Urinary bladder (tissue), 3 donors: ENCODE measurements at regions not wholly inside any gene's neighbourhood (a gene's known extent, or its start where the extent isn't known, plus 50 kb on each side); places are given as distances from the start of the nearest gene placed in this dataset.

Experiments used
- DNase-seq: peaks from one replicate; pipeline ENCODE4 v3.0.0-alpha.2; 2015; ENCODE audit errors: extremely low spot score
- H3K27ac ChIP-seq: one replicate; pipeline ENCODE4 v1.5.1; 2013; ENCODE audit warnings: low read depth, mild to moderate bottlenecking, moderate library complexity
- H3K36me3 ChIP-seq: one replicate; pipeline ENCODE4 v1.6.1; 2013; ENCODE audit warnings: mild to moderate bottlenecking, moderate library complexity; ENCODE audit not compliant: insufficient read depth
- H3K4me1 ChIP-seq: one replicate; pipeline ENCODE4 v1.6.1; 2013; ENCODE audit warnings: mild to moderate bottlenecking, moderate library complexity; ENCODE audit not compliant: insufficient read depth
- H3K4me3 ChIP-seq: one replicate; pipeline ENCODE4 v1.5.1; 2013; ENCODE audit warnings: low read depth, low read length
- WGBS: extraction: QIAGEN DNeasy Blood & Tissue Kit; methylation state at CpG from one replicate; pipeline ENCODE4 v1.1.7; 2013; 5-methylcytosine and 5-hydroxymethylcytosine counted together
- donor health status: healthy with polysubstance abuse.
- donor health status: healthy.

- Histone ChIP-seq H3K4me3 (no peak overlapping the region), H3K36me3 (no peaks in the 10 kb centered on the region), H3K4me1 (no peaks in the 10 kb centered on the region), H3K27ac (no peak overlapping the region)
- WGBS: 59% methylated on average over 9 of the region's 9 CpGs
- DNase-seq: no peak
Observed at GRCh38 chr1:17891205-17892110, 136.3 kb downstream of the ACTL8 start.

GRCh38 chr1:17892225-17892624 lies 137.1 kb downstream of the ACTL8 start:
- 72% methylated on average over 8 of the region's 8 CpGs for WGBS
- H3K4me1 ChIP-seq: no peaks in the 10 kb centered on the region
- no peaks in the 10 kb centered on the region for H3K36me3 ChIP-seq
- H3K27ac ChIP-seq: no peak overlapping the region
- no peak overlapping the region for H3K4me3 ChIP-seq
- no peak for DNase-seq

GRCh38 chr1:17892851-17893250 lies 137.7 kb downstream of the ACTL8 start:
- Histone ChIP-seq H3K4me3 (no peak overlapping the region), H3K4me1 (no peaks in the 10 kb centered on the region), H3K36me3 (no peaks in the 10 kb centered on the region), H3K27ac (no peak overlapping the region)
- WGBS: 43% methylated on average over 7 of the region's 7 CpGs
- no peak for DNase-seq

- H3K4me1 ChIP-seq: no peaks in the 10 kb centered on the region
- 68% methylated on average over 12 of the region's 12 CpGs for WGBS
Observed at GRCh38 chr1:17893891-17894631, 138.9 kb downstream of the ACTL8 start.

GRCh38 chr1:17895401-17895800 lies 140.3 kb downstream of the ACTL8 start:
- no peak for DNase-seq
- WGBS: 71% methylated on average over 4 of the region's 4 CpGs
- no peaks in the 10 kb centered on the region for H3K4me1 ChIP-seq
- H3K4me3 ChIP-seq: no peak overlapping the region
- H3K27ac ChIP-seq: no peak overlapping the region
- H3K36me3 ChIP-seq: no peaks in the 10 kb centered on the region

More at GRCh38 chr1:17893891-17894631, 138.9 kb downstream of the ACTL8 start:
- Histone ChIP-seq H3K4me3 (no peak overlapping the region), H3K36me3 (no peaks in the 10 kb centered on the region), H3K27ac (no peak overlapping the region)
- no peak for DNase-seq

- H3K36me3 ChIP-seq: no peaks in the 10 kb centered on the region
- 70% methylated on average over 8 of the region's 8 CpGs for WGBS
- H3K27ac ChIP-seq: no peak overlapping the region
- H3K4me1 ChIP-seq: no peaks in the 10 kb centered on the region
- DNase-seq: no peak
- no peak overlapping the region for H3K4me3 ChIP-seq
Observed at GRCh38 chr1:17895986-17896385, 140.9 kb downstream of the ACTL8 start.

GRCh38 chr1:17903386-17903785 lies 148.3 kb downstream of the ACTL8 start:
- WGBS: 66% methylated on average over 5 of the region's 5 CpGs
- no peak for DNase-seq
- H3K4me1 ChIP-seq: no peaks in the 10 kb centered on the region

GRCh38 chr1:17904290-17904689 lies 149.2 kb downstream of the ACTL8 start:
- no peak overlapping the region for H3K27ac ChIP-seq
- 36% methylated on average over 5 of the region's 5 CpGs for WGBS
- no peaks in the 10 kb centered on the region for H3K4me1 ChIP-seq
- no peaks in the 10 kb centered on the region for H3K36me3 ChIP-seq
- no peak overlapping the region for H3K4me3 ChIP-seq
- no peak for DNase-seq

More at GRCh38 chr1:17903386-17903785, 148.3 kb downstream of the ACTL8 start:
- Histone ChIP-seq H3K4me3 (no peak overlapping the region), H3K36me3 (no peaks in the 10 kb centered on the region), H3K27ac (no peak overlapping the region)

GRCh38 chr1:17907999-17908398 lies 152.9 kb downstream of the ACTL8 start:
- no peak overlapping the region for H3K27ac ChIP-seq
- DNase-seq: no peak
- WGBS: 57% methylated on average over 3 of the region's 3 CpGs
- no peaks in the 10 kb centered on the region for H3K36me3 ChIP-seq
- H3K4me1 ChIP-seq: no peaks in the 10 kb centered on the region
- H3K4me3 ChIP-seq: no peak overlapping the region

GRCh38 chr1:17908945-17909344 lies 153.8 kb downstream of the ACTL8 start:
- H3K27ac ChIP-seq: no peak overlapping the region
- H3K4me3 ChIP-seq: no peak overlapping the region
- H3K4me1 ChIP-seq: no peaks in the 10 kb centered on the region
- H3K36me3 ChIP-seq: no peaks in the 10 kb centered on the region
- no peak for DNase-seq

GRCh38 chr1:17909634-17910033 lies 154.5 kb downstream of the ACTL8 start:
- 11% methylated on average over 4 of the region's 4 CpGs for WGBS
- H3K4me1 ChIP-seq: no peaks in the 10 kb centered on the region
- DNase-seq: no peak
- no peak overlapping the region for H3K4me3 ChIP-seq
- H3K27ac ChIP-seq: no peak overlapping the region
- no peaks in the 10 kb centered on the region for H3K36me3 ChIP-seq

GRCh38 chr1:17911791-17912190 lies 156.7 kb downstream of the ACTL8 start:
- Histone ChIP-seq H3K36me3 (no peaks in the 10 kb centered on the region), H3K4me1 (no peaks in the 10 kb centered on the region), H3K4me3 (no peak overlapping the region), H3K27ac (no peak overlapping the region)
- no peak for DNase-seq
- WGBS: 23% methylated on average over 4 of the region's 4 CpGs

- no peak overlapping the region for H3K4me3 ChIP-seq
- WGBS: 66% methylated on average over 7 of the region's 7 CpGs
- no peak overlapping the region for H3K27ac ChIP-seq
- DNase-seq: no peak
- H3K36me3 ChIP-seq: no peaks in the 10 kb centered on the region
- H3K4me1 ChIP-seq: no peaks in the 10 kb centered on the region
Observed at GRCh38 chr1:17912491-17912890, 157.4 kb downstream of the ACTL8 start.
